Liver (tissue), 3 donors: ENCODE measurements at regions not wholly inside any gene's neighbourhood (a gene's known extent, or its start where the extent isn't known, plus 50 kb on each side); places are given as distances from the start of the nearest gene placed in this dataset.

Source experiments
- EGR1 ChIP-seq, 2 donors: IDR thresholded peaks; 2 replicates each; pipeline ENCODE4 v1.6.1; 2016 to 2018; ENCODE audit warnings: antibody characterized with exemption in 2 of 2, low read depth in 2 of 2
- JUND ChIP-seq, 2 donors: IDR thresholded peaks; 2 replicates each; pipeline ENCODE4 v1.6.1; 2016; ENCODE audit warnings: antibody characterized with exemption in 2 of 2
- RAD21 ChIP-seq, 2 donors: IDR thresholded peaks; 2 replicates each; pipeline ENCODE4 v1.6.1; 2016; ENCODE audit warnings: antibody characterized with exemption in 2 of 2, mild to moderate bottlenecking in 2 of 2
- RXRA ChIP-seq, 2 donors: IDR thresholded peaks; 2 replicates each; pipeline ENCODE4 v1.6.1; 2017 to 2018; ENCODE audit warnings: antibody characterized with exemption in 2 of 2, mild to moderate bottlenecking in 1 of 2
- TAF1 ChIP-seq: conservative IDR thresholded peaks from 2 replicates; pipeline ENCODE4 v1.6.1; 2016; ENCODE audit warnings: antibody characterized with exemption, mild to moderate bottlenecking
- YY1 ChIP-seq: IDR thresholded peaks from 2 replicates; pipeline ENCODE4 v1.6.1; 2016; ENCODE audit warnings: antibody characterized with exemption, mild to moderate bottlenecking
- ZBTB33 ChIP-seq: IDR thresholded peaks from 2 replicates; pipeline ENCODE4 v1.6.1; 2016; ENCODE audit warnings: antibody characterized with exemption
- TF ChIP-seq, protein P1 (sequence below): fragments of 150-350 bp; IDR thresholded peaks from 2 replicates; pipeline ENCODE4 v1.5.1; 2017; ENCODE audit warnings: improper control_type of control experiment, low read depth, low read length; ENCODE audit not compliant: missing input control
- TF ChIP-seq, protein P2 (sequence below): IDR thresholded peaks from 2 replicates; pipeline ENCODE4 v1.6.1; 2016; ENCODE audit warnings: antibody characterized with exemption
- TF ChIP-seq, protein P3 (sequence below): IDR thresholded peaks from 2 replicates; pipeline ENCODE4 v1.6.1; 2016; ENCODE audit warnings: antibody characterized with exemption, mild to moderate bottlenecking
- donor health status: healthy.
- donor health status: healthy.

DNA sequence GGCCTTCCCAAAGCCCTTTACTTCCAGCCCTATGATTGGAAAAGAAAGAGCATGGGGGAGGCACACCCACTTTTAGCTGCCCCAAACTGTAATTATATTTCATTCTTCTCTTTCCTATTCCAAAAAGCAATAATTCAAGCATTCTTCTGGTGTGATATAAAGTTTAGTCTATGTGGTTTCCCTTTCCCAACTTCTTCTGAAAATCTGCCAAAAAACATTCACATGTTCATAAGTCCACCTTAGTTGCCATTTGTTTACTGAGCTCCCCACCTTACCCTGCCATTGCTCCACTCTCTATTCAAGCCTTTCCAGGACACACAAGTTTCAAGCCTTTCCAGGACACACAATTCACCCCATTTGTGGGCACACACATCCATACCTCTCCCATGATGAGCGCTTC is 111.6 kb upstream of the BMAL1 start:
- TF ChIP-seq, protein P1, sequence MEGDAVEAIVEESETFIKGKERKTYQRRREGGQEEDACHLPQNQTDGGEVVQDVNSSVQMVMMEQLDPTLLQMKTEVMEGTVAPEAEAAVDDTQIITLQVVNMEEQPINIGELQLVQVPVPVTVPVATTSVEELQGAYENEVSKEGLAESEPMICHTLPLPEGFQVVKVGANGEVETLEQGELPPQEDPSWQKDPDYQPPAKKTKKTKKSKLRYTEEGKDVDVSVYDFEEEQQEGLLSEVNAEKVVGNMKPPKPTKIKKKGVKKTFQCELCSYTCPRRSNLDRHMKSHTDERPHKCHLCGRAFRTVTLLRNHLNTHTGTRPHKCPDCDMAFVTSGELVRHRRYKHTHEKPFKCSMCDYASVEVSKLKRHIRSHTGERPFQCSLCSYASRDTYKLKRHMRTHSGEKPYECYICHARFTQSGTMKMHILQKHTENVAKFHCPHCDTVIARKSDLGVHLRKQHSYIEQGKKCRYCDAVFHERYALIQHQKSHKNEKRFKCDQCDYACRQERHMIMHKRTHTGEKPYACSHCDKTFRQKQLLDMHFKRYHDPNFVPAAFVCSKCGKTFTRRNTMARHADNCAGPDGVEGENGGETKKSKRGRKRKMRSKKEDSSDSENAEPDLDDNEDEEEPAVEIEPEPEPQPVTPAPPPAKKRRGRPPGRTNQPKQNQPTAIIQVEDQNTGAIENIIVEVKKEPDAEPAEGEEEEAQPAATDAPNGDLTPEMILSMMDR = no peak
- TF ChIP-seq, protein P2, sequence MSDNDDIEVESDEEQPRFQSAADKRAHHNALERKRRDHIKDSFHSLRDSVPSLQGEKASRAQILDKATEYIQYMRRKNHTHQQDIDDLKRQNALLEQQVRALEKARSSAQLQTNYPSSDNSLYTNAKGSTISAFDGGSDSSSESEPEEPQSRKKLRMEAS = no peak
- no peak for TF ChIP-seq ZBTB33
- no peak for TF ChIP-seq JUND (IDR thresholded peaks at IDR 0.05)
- TF ChIP-seq, protein P3, sequence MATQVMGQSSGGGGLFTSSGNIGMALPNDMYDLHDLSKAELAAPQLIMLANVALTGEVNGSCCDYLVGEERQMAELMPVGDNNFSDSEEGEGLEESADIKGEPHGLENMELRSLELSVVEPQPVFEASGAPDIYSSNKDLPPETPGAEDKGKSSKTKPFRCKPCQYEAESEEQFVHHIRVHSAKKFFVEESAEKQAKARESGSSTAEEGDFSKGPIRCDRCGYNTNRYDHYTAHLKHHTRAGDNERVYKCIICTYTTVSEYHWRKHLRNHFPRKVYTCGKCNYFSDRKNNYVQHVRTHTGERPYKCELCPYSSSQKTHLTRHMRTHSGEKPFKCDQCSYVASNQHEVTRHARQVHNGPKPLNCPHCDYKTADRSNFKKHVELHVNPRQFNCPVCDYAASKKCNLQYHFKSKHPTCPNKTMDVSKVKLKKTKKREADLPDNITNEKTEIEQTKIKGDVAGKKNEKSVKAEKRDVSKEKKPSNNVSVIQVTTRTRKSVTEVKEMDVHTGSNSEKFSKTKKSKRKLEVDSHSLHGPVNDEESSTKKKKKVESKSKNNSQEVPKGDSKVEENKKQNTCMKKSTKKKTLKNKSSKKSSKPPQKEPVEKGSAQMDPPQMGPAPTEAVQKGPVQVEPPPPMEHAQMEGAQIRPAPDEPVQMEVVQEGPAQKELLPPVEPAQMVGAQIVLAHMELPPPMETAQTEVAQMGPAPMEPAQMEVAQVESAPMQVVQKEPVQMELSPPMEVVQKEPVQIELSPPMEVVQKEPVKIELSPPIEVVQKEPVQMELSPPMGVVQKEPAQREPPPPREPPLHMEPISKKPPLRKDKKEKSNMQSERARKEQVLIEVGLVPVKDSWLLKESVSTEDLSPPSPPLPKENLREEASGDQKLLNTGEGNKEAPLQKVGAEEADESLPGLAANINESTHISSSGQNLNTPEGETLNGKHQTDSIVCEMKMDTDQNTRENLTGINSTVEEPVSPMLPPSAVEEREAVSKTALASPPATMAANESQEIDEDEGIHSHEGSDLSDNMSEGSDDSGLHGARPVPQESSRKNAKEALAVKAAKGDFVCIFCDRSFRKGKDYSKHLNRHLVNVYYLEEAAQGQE = no peak
- TF ChIP-seq TAF1 = no peak
- no peak for TF ChIP-seq YY1
- TF ChIP-seq RXRA (IDR thresholded peaks at IDR 0.05) = no peak
- no peak for TF ChIP-seq EGR1 (IDR thresholded peaks at IDR 0.05; ENCODE audit: low read depth in 2 of 2)
- no peak for TF ChIP-seq RAD21 (IDR thresholded peaks at IDR 0.05)
